GM19023 (cell line): ENCODE measurements at regions not wholly inside any gene's neighbourhood (a gene's known extent, or its start where the extent isn't known, plus 50 kb on each side); places are given as distances from the start of the nearest gene placed in this dataset.
A peak's percentile ranks its signal among the peaks of the same experiment; 100 is the strongest.
"Not testable (repeated sequence)": the region's sequence is repeated elsewhere in the genome, so short reads cannot be mapped to it uniquely, and the experiment has no call there.

ENCODE experiments used
- ATAC-seq: cut with Tn5 transposase; IDR thresholded peaks from one replicate; pipeline ENCODE4 v1.9.1; 2021; ENCODE audit warnings: mild to moderate bottlenecking, moderate library complexity; ENCODE audit not compliant: unreplicated experiment

DNA sequence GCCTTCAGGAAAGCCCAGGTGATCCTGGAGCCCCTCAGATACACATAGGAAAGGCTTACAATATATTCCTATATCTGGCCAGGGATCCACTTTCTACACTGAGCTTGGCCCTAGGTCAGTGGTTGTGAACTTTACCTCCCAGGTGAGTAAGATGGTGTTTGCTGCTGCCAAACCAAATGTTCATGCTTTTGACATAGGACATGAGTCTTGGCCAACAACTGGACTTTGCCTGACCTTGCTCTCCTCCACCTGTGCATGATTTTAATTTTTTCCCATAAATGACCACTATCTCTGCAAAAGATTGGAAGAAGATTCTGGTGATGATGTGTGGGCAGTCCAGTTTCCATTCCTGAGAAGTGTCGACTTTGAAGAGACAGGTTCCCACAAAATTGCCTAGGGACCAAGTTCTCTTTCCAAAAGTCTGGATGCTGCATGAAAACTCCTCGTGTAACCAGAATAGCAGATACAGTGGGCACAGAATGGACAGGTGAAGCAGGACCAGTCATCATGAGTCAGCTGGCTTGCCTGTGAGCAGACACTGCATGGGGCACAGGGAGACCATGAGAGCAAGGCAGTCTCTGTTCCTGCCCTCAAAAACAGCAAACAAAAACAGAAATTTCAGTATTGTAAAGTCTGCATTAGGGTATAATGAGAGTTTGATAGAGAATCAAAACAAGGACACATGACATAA is 226.4 kb upstream of the MON1B start:
- no peak for ATAC-seq

DNA sequence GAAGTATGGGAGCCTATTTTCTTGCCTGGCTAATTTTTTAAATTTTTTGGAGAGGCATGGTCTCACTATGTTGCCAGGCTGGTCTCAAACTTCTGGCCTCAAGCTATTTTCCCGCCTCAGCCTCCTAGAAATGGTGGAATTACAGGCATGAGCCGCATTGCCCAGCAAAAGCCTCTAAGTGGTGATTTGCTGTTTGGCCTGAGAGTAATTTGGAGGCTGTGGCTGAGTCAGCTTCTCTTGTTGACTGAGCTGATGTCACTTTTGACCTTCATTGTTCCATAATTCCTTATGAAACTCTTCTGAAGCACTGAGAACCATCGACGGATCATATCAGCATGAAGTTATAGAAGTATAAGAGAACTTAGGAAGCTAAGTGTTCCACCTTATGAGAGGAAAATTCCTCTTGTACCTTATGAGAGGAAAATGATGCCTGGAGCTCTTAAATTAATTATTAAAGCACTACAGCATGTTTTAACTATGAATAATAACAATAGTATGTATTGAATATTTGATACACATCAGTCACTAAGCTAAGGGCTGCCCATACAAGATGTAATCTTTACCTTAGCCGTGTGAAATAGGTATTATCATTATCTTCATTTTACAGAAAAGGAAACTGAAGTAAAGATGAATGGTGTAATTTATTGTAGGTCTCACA is 220.8 kb upstream of the MON1B start:
- no peak for ATAC-seq

DNA sequence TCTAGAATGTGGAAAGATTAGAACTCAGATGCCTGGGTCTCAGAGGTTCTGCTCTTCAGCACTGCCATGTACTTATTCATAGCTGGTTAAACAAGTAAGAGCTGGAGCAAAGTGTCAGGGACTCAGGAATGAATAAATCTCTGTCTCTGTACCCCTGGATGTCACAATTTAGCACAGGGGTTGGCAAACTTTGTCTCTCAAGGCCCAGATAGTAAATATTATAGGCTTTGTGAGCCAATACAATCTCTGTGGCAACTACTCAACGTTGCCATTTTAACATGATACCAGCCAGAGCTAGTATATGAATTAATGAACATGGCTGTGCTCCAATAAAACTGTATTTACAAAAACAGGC is 220.3 kb upstream of the MON1B start:
- ATAC-seq = no peak

DNA sequence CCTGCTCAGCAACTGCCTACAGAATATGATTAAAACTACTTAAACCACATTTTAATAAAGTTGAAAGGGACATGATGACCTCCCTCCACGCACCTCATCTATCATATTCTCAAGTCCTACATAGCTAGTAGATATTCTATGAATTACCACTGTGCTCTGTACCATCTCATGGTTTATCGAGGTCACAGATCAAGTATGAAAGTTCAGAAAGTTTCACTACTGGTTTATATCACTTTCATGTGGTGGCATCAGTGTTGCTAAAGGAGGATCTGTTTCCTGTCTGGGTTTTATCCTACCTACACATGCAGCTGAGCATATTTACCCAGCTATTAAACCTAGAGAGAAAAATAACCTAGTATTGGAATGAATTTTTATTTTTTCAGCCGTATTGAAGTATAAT is 214.9 kb upstream of the MON1B start:
- peak; percentile 80 for ATAC-seq

DNA sequence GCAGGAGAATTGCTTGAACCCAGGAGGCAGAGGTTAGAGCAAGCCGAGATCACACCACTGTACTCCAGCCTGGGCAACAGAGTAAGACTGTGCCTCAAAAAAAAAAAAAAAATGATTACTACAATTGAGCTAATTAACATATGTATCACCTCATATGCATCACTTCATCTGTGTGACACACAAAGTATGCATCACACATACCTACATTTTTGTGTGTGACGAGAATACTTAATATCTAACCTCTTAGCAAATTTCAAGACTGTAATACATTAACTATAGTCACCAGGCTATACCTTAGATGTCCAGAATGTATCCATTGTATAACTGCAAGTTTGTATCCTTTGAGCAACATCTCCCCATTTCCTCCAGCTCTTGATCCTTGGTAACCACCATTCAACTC is 214.2 kb upstream of the MON1B start:
- ATAC-seq = no peak

DNA sequence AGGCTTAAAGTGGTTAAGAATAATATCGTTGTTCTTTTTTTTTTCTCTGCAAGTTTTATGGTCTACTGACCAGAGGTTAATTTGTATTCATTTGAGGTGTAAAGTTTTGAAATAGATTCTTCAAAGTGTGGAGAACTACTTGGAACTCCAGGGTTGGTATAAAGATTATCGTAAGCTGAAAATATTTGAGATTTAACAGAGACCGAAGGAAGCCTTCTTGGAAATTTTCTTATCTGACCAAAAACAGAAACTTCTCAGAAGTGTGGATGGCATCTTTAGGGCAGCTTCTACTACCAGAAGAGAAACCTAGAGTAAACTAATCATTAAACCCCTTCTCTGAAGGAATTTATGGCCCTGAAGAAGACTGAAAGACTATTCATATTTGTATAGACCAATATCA is 206.8 kb upstream of the MON1B start:
- no peak for ATAC-seq

DNA sequence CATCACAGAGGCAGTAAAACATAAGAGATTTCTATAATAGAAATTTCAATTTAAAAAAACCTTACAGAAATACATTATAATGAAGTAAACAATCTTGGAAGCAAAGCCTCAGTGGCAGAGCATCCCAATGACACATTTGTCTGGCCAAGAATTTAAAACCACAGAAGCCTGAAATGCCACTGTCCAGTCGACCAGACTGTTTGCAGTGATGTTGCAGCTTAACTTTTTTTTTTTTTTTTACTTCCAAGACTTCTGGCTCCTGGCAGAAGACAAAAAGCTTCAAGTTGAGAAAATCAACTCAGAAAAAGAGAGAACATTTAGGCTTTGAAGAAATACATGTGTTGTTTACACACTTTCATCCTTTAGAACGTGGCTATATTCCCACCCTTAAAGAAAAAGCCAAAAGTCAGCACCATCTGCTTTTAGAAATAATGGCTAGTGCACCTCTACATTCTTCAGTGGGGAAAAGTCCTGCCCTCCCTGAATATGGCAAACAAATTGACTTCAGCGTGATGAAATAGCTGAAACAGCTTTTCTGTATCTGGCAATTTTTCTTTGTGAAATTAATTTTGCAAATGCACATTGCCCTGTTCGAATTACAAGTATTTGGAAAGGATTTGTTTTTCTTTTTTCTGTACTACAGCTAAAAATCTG is 205.5 kb upstream of the MON1B start:
- ATAC-seq = no peak

DNA sequence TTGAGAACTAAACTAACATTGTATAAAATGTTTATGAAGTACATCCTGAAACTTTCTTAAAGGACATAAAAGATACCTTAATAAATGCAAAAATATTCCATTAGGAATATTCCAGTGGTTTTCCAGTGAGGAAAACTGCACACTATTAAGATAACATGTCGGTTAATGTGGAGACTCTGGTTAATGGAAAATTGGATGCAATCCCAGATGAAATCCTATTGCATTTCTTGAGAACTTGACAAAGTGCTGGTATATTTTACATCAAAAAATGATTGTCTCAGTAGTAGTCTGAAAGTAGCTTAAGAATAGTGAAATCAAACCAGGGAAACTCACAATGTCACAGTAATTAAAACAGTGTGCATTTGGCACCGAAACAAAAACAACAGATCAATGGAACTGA is 202.5 kb upstream of the MON1B start:
- no peak for ATAC-seq

DNA sequence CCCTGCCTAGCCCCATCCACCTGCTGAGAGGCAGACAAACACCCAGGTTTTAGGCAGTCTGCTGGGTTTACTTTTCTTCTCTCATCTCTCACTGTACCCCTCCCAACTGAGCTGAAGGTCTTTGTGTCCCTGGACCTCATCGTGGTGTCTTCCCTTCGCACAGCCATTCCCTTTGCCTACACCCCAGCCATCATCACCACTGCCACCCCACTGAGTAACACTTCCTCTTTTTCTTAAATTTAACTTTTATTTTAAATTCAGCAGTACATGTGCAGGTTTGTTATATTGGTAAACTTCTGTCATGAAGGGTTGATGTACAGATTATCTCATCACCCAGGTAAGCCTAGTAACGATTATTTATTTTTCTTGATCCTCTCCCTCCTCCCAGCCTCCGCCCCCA is 188.3 kb upstream of the MON1B start:
- no peak for ATAC-seq

DNA sequence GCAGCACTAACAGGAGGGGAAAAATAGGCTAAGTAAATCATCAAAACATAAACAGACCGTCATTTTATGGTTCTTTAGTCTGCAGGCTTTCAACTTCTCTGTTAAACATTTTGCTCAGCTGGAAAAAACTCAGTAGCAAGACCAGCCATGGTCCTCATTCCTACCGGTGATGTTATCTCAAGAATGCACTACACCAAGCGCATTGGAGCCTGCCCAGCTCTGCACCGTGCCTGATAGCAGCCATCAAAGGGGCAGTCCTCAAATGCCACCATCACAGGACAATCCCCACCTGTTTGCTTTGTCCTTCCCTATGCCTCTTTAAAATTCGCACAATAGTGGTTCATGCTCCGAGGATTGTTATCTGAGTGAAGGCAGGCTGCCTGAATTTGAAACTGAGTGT is 181.5 kb upstream of the MON1B start:
- ATAC-seq = no peak

DNA sequence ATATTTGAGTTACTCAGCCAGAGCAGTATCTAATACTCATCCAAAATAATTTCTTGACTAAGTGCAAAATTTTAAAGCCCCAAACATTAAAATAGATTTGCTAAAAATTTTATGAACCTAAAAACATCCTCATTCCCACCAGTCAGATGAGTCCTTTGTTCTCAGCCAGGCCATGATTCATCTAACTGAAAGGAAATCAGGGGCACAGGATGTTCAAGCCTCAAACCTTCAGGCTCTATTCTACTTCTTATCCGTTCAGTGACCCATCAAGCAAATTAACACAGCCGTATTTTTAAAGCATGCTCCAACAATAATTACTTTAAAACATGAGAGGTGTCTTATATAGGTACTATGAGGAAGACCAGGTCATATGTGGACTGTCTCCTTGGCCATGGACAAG is 176.5 kb upstream of the MON1B start:
- no peak for ATAC-seq

DNA sequence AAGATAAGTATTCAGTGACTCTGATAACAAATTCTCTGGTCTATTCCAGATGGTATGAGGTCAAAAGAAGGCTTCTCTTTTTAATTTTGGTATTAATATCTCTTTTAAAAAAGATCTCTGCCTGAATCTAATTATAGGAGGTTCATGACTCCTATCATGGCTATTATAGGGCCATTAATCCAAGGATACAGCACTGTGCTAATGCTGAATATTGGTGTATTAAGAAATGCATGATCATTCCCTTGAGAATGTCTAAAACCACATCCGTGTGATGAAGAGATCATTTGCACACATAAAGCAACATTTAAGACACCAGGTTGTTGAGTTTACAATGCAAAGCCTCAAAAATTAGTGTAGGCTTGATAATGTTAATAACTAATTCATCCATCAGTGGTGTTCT is 160.4 kb upstream of the MON1B start:
- no peak for ATAC-seq

DNA sequence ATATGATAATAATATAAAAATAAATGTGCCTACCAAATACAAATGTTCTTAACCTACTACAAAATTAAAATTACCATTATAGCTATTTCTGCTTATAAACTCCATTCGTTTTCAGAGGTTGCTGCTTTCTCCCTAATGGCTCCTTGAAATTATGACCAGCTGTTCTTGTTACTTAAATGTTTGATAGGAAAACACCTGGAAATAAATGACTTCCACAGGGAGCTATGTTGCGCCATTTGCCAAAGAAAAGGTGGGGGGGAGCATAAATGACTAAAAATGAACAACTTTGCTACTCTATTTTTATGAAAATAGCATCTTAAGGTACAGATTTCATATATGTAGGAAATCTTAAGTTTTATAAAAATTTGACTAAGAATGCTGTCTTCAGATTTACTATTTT is 157.5 kb upstream of the MON1B start:
- ATAC-seq = no peak

DNA sequence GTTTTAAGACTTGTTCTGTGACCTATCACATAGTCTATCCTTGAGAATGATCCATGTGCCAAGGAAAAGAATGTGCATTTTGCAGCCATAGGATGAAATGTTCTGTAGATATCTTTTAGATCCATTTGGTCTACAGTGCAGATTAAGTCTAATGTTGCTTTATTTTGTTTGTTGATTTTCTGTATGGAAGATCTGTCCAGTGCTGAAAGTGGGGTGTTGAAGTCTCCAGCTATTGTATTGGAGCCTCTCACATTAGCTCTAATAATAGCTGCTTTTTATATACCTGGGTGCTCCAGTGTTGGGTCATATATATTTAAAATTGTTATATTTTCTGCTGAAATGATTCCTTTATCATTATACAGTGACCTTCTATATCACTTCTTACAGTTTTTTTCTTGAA is 155.6 kb upstream of the MON1B start:
- ATAC-seq = no peak

DNA sequence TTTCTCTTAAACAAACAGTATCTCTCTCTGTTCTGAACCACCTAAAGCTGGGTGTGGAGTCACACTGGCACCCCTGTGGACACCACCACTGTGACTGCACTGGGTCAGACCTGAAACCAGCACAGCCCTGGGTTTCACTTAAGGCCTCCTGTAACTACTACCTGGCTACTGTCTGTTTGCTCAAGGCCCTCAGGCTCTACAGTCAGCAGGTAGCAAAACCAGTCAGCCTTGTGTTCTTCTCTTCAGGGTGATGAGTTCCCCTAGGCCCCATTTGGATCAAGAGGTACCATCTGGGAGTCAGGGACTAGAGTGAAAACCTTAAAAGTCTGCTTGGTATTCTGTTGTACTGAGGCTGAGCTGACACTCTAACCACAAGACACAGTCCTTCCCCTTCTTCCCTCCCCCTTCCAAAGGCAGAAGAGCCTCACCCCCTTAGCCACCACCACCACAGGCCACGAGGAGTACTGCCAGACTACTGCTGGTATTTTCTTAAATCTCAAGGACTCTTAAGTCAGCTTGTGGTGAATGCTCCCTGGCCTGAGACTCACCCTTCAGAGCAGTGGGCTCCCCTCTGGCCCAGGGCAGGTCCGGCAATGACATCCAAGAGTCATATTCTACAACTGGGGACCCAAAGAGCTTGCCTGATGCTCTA is 153.2 kb upstream of the MON1B start:
- ATAC-seq = no peak

DNA sequence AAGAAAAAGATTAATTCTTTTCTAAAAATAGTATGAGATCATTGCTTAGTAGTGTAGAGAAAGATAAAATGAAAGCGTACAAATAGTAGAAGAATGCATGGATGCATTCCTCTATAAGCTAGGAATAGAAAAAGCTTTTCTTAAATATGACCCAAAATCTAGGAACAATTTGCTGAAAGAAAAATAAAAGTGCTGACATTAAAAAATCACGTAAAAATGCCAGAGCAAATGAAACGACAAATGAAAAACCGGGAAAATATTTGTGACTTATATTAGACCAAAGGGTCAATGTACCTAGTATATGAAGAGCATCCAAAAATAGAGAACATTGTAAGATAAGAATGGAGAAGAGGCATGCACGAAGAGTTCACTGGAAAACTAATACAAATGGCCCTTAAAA is 149.5 kb upstream of the MON1B start:
- no peak for ATAC-seq

DNA sequence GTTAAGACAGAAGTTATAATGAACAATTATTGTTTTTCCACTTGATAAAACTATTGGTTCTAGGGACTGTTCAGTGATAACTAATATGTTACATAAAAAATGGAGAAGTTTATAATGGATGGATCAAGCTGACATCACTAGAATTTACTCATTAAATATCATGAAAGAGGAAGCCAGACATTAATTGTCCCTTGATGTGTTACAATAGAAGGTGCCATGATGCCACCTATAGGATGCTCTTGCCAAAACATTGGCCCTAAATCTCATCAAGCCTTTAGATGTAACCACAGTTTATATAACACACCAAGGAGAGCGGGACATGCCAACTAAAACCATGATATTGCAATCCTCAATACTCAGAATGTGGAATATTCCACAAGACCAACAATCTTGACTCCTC is 147.9 kb upstream of the MON1B start:
- ATAC-seq = no peak

DNA sequence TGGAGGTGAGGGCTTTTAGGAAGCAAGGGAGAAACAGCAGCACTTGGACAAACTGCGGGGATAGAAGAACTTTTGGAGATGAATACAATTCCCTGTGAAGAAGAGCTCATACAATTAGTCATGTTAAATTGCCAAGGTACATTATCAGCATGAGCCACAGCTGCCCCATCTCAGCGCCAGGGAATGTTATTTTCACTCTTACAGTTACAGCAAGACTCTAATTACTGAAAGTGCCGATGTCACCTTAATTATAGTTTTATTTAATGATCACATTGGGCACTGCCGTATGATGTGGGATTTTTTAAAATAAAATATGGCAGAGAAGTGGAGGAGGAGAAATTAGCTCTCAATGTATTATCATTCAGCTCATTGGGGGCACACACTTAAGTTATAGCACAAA is 144.8 kb upstream of the MON1B start:
- ATAC-seq = no peak

DNA sequence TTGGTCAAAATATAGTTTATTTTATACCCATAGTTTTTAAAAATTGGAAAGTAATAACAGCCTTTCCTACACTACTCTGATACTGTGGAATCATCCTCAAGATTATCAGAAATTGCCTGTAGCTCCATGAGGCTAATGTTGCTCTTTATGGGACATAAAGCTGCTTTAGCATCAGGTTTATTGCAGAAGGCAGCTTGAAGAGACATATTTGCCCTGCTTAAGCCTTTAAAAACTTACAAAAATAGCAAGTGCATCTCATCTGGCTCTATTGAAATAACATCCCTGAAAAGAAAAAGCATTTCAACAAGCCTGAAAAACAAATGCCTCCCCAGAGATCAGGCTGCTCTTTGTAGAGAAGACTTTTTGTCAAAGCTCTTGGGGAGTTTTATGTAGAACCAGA is 142.9 kb upstream of the MON1B start:
- no peak for ATAC-seq

DNA sequence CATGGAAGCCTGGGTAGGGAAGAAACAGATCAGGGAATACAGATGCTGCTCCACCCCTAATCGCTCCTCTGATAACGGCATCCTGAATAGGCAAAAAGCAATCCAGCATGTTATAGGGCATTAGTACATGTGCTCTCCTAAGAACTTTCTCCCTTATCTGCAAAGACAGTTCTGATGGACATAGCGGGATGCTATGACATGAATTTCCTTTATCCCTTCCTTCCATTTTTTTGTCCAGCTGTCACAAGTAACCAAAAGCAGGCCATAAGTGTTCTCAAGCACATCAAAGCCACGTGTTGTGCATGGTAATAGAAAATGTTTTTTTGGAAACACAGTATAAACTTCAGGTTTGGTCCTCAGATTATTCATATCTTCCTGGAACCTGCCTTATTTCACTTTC is 141.4 kb upstream of the MON1B start:
- ATAC-seq = no peak

DNA sequence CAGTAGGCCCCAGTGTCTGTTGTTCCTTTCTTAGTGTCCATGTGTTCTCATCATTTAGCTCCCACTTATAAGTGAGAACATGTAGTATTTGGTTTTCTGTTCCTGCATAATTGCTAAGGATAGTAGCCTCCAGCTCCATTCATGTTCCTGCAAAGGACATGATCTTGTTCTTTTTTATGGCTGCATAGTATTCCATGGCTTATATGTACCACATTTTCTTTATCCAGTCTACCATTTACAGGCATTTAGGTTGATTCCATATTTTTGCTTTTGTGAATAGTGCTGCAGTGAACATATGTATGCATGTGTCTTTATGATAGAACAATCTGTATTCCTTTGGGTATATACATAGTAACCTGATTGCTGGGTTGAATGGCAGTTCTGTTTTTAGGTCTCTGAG is 134.4 kb upstream of the MON1B start:
- not testable (repeated sequence) for ATAC-seq

DNA sequence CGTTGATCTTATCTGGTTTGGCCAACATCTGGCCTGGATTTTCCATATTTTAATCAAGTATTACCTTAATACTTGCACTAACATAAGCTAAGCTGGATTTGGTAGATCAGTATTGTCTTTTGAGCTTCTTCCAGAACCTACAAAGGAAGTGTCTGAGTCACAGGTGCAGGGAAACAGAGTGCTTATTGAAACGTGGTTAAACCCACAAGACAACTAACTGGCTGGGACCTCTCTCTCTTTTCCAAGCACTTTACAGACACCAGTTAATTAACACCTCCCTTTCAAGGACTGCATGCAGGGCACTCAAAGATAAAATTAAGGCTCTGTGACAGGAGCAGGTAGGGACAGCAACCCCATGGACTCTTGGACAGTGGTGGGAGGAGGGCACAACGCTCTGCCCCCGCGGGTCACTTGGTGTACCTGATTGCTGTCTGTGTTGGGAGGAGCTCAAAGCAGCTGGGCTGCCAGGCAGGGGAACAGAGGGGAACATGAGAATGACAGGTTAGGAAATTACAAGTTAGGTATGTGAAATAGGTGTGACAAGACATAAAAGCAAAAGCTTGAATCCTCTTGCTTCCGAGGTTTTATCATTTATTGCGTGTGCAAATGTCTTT is 133.7 kb upstream of the MON1B start:
- no peak for ATAC-seq
